ENCODE measurements at regions not wholly inside any gene's neighbourhood (a gene's known extent, or its start where the extent isn't known, plus 50 kb on each side); places are given as distances from the start of the nearest gene placed in this dataset.
"Not testable (repeated sequence)": the region's sequence is repeated elsewhere in the genome, so short reads cannot be mapped to it uniquely, and the experiment has no call there.

- no peak for DNase-seq
Measured at GRCh38 chr7:110187877-110188554, 902.9 kb upstream of the LRRN3 start.

DNA sequence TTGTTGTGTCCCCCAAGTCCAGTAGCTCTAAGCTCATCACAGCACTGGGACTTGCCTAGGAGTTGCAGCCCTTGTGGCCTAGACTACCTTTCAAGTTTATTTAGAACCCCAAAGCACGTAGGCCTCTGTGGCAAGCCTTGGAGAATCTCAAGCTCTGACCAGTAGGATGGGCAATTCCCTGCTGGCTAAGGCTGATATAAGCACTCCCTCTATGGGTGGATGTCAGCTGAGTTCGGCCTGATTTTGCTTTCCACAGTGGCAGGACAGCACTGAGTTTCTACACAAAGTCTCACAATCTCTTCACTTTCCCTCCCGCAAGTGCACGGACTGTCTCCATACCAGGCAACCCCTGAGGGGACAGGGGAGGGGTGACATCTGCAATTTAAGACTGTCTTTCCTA is 886.4 kb upstream of the LRRN3 start:
- no peak for DNase-seq

DNA sequence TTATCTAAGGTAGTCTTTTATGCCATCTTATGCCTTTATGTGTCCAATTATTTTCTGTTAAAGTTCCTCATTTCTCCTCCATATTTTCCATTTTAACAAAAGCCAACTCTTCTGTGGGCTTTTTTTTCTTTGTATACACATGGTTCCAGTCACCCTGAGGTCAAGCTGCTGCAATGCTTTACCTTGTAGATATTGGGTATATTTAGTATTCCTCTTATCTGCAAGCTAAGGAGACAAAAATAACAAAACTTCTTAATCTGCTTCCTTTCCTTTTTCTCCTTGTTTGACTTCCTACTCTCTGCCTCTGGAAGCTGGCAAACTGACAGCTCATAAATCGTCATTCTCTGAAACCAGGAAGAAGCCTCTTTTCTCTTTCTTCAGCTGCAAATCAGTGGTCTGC is 885.0 kb upstream of the LRRN3 start:
- no peak for DNase-seq

DNA sequence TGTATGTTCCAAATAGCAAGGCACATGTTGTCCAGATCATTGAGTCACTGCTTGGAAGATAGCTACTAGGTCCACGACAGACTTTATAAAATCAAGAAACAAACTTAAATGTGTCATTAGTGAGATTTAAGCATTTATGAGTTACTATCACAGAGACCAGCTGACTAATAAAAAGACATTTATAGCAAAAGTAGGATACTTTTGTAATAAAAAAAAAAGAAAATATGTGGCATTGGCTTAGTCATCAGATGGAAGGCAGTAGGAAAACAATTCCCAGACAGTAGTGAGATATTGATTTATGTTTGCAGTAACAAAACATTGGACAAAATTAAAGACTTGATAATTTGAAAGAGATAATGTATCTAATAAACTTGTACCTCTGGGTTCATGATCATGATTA is 881.0 kb upstream of the LRRN3 start:
- DNase-seq: no peak

DNA sequence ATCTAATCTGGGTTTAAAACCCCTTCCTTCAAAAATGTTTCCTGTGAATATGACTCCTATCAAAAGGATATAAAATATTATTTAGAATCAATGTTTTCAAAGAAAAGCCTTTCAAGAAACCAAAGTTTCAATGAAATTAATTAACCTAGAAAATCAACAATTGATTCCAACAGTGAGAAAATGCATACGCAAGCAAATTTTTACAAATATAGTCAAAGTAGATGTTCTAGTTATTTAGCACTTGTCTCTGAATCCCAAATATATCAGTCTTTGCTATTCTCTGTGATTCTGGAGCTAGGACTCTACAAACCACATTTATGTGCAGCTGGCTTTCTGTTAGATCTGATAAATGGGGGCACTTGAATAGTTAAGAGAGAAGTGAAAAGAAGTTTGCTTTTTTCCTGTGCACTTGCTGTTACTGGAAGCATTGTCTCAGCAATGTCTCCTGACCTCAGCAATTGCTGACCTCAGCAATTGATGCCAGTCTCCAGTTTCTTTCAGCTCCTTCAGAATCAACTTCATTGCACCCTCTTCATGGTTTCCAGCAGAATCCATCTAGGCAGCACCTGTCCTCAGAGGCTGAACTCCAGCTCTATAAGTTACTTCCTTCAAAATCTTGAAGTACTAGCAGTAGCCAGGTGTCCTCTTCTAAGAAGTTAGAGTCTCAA is 879.9 kb upstream of the LRRN3 start:
- no peak for DNase-seq

- DNase-seq: no peak
Measured at GRCh38 chr7:110224643-110225042, 866.3 kb upstream of the LRRN3 start.

- DNase-seq: no peak
Measured at GRCh38 chr7:110246118-110246517, 844.8 kb upstream of the LRRN3 start.

DNA sequence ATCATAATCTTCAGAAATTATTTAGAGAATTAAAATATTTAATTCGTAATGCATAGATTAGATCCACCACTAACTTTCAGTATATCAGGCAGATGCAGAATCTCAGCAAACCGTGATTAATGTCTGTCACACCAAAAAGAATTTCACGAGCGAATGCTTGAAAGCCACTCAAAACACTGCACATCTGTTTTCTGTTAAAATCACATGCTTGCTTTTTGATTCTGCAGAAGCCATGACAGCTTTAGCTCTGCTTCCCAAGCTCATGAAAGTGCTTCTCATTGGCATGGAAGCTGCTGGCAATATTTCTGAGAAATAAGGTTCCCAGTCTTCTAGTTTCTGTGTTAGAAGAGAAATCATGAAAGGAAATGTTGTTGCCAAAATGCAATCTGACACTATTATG is 837.8 kb upstream of the LRRN3 start:
- DNase-seq: no peak

- no peak for DNase-seq
Measured at GRCh38 chr7:110257673-110258072, 833.3 kb upstream of the LRRN3 start.

DNA sequence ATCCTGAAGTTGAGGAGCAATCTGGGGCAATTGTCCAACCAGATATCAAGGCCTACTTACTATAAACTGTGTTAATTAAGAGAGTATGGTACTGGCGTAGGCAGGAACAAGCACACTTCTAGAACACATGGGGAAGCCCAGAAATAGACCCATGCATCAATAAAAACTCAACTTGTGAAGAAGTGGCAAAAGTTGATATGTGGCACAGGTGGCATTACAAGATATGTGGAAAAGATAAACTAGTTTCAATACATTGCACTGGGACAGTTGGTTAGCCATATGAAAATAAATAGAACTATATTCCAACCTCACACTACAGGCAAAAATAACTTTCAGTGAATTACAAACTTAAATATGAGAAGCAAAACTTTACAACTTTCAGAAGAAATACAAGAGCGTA is 828.7 kb upstream of the LRRN3 start:
- DNase-seq: no peak

DNA sequence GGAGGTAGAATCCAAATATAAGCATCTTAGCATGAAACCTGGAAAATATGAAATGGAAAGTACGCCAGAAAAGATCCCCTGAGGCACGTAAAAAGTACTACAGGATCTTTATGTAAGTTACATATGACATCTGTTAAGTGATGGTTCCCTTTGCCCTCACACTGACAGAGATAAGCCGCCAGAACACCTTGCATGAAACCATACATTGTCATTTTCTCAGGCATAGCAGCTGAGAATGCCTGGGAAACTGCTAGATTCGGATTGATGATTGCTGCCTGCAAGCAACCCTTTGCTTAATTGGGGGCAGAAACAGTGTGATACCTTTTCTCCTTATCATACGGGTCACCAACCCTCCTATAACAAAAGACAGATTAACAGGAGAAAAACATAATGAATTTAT is 826.6 kb upstream of the LRRN3 start:
- DNase-seq: no peak

- DNase-seq: no peak
Measured at GRCh38 chr7:110281362-110281761, 809.6 kb upstream of the LRRN3 start.

GRCh38 chr7:110283056-110283455 is 807.9 kb upstream of the LRRN3 start:
- DNase-seq: no peak

DNA sequence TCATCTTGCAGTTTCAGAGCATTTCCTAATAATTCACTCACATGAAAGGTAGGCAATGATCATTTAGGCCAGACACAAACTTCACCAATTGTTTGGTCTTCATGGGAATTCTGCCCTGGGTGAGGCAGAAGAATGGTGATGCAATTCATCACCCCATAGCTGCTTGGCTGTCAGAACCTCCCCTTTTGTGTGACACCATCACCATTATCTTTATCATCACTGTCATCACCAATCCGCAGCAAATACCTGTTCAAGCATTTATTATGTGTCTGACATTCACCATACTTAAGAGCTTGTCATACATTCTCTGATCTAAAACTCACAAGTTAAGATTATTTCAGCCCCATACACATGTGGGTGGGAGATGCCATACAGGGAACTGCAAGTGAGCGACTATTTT is 799.5 kb upstream of the LRRN3 start:
- no peak for DNase-seq

DNA sequence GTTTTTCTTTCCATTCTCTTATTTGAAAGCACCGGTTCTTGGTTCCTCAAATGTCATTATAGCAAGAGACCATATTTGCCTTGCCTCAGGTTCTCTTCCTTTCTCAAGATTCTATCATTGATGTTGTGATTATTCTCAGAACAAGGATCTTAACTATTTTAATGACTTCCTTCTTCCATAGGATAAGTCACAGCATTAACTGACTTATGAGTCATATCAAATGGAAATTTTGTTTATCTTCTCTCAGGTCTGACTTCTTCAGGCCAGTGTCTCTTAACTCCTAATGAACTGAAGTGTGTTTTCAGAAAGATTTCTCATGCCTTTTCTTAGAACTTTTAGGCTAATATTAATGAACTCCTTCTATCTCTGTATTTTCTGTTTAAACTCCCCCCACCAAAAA is 794.6 kb upstream of the LRRN3 start:
- DNase-seq: no peak

DNA sequence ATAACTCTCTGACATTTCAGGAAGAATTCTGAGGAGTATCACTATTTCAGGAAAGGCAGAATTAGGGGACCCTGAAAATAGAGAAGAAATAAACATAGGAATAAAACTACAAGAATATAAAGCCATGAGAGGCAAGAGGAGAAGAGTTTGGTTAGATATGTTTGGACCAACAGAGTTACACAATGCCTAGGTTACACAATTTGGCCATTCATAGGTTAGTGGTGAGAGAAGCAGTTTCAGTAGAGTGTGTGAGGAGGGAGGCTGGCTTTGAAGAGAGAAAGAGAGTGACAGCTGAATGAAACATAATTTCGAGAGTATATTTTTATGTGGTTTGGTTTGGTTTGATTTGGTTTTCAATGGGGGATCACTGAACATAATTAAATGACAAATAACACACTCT is 783.2 kb upstream of the LRRN3 start:
- DNase-seq: no peak

- no peak for DNase-seq
Measured at GRCh38 chr7:110308791-110309190, 782.1 kb upstream of the LRRN3 start.

- no peak for DNase-seq
Measured at GRCh38 chr7:110309941-110310340, 781.0 kb upstream of the LRRN3 start.

- no peak for DNase-seq
Measured at GRCh38 chr7:110311556-110311955, 779.4 kb upstream of the LRRN3 start.

GRCh38 chr7:110317541-110318265 is 773.2 kb upstream of the LRRN3 start:
- DNase-seq: no peak

GRCh38 chr7:110320285-110320684 is 770.6 kb upstream of the LRRN3 start:
- not testable (repeated sequence) for DNase-seq

GRCh38 chr7:110322796-110323195 is 768.1 kb upstream of the LRRN3 start:
- no peak for DNase-seq

- no peak for DNase-seq
Measured at GRCh38 chr7:110326966-110327365, 764.0 kb upstream of the LRRN3 start.

DNA sequence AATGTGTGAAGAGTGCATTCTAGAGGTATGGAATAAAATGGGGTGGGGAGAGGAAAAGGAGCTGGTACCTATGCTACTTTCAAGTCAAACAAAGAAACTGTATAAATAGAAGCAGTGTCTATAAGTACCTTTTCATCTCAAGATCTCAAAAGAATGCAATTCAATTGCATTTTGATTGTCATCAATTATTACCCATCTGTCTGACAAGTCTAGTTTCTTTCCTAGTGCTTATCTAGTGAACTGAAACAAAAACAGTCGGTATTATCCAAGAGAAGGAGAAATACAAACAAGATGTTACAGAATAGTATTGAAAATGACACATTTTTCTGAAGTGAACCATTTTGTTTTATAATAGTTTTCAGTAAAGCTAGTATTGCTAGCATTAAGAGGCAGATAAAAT is 754.5 kb upstream of the LRRN3 start:
- no peak for DNase-seq

Data from DMS153 (cell line).